Hematopoietic multipotent progenitor cell treated with erythropoietin and hydrocortisone succinate and interleukin-3 and kit ligand, for 4 days (in vitro differentiated cells): ENCODE measurements at regions not wholly inside any gene's neighbourhood (a gene's known extent, or its start where the extent isn't known, plus 50 kb on each side); places are given as distances from the start of the nearest gene placed in this dataset.
"Not testable (repeated sequence)": the region's sequence is repeated elsewhere in the genome, so short reads cannot be mapped to it uniquely, and the experiment has no call there.

Experiments used
- DNase-seq: peaks from one replicate; pipeline ENCODE4 v3.0.0-alpha.2; 2015

- DNase-seq = no peak
Observed at GRCh38 chr2:55768991-55769390, 75.3 kb upstream of the PNPT1 start.

DNA sequence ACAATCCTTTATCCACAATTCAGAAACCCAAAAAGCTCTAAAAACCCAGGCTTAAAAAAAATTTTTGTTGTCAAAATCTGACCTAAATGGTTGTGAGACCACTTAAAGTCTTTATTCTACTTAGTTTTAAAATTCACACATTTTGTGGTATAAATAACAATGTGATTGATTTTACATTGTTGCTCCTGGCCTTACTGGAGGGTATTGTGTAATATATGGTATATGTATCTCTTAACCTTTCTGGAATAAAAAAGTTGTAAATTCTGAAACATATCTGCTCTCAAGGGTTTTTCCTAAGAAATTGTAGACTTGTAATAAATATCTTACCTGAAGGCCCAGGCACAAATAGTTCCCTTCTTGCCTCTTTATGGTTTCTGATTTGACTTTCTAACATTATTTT, 73.3 kb upstream of the PNPT1 start:
- no peak for DNase-seq

GRCh38 chr2:55765708-55766107, 72.1 kb upstream of the PNPT1 start:
- DNase-seq = not testable (repeated sequence)

DNA sequence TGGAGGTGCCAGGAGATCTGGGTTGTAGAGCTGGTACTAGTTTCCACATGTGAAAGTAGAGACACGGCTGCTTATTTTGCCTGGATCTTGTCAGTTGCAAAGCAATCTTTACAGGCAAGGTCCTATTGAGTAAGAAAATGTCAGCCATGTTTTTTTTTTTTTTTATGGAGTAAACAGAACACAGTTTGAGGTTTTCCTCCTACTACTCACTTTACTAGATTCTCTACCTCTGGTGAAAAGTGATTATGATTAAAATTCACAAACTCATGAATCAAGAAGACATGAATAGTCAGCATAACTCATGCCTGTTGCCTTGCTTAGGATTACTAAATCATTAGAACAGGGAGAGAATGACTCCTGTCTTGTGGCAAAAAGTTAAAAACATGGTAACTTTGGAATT, 70.1 kb upstream of the PNPT1 start:
- no peak for DNase-seq

DNA sequence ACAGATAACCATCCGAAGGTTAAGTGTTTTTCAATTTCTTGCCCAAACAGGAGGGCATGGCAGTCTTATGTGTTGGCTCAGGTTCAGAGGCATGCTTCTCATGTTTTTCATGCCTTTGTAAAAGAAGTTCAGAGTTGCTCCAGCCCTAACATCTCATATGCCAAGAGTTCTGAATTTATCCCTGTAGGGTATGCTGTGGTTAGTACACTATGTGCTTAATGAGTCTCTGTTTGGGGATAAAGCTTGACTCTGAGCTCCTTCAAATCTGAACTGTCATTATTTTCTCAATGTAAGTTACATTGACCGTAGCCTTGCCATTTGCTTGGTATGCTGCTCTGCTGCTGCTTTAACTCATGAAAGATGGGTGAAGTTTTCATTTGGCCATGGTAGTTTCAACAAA, 67.9 kb upstream of the PNPT1 start:
- no peak for DNase-seq

DNA sequence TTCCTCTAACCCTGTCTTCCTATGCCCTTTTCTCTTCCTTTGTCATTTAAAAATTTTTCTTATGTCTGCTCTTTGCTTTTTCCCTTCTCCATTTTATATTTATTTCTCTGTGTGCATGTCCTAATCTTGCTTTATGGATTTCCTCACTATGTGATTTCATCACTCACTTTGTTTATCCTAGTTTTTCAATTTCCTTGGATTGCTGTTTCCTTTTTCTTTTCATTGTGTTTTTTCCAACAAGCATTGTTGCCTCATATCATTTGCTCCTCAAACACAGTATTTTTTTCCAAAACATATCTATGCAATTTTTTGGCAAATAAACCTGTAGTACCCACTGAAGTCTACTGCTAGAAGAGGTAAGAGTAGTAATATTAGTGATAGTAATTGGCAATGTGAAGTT, 67.4 kb upstream of the PNPT1 start:
- no peak for DNase-seq

GRCh38 chr2:55760125-55760524, 66.5 kb upstream of the PNPT1 start:
- no peak for DNase-seq

GRCh38 chr2:55759271-55759921, 65.8 kb upstream of the PNPT1 start:
- DNase-seq = no peak

- DNase-seq = no peak
Observed at GRCh38 chr2:55751966-55752365, 58.3 kb upstream of the PNPT1 start.

DNA sequence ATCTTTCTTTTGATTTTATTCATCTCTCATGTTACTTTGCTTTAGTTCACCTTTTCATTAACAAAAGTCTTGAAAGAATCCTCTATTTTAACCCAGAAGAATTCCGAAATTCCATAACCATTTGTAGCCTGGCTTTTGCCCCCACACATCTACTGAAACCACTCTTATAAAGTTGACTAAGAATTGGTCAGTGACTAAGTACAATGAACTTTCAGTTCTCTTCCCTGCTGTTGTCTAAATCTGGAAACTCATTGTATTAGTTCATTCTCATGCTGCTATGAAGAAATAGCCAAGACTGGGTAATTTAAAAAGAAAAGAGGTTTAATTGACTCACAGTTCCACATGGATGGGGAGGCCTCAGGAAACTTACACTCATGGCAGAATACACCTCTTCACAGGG, 49.9 kb upstream of the PNPT1 start:
- DNase-seq = no peak
